ENCODE measurements at regions not wholly inside any gene's neighbourhood (a gene's known extent, or its start where the extent isn't known, plus 50 kb on each side); places are given as distances from the start of the nearest gene placed in this dataset.

DNA sequence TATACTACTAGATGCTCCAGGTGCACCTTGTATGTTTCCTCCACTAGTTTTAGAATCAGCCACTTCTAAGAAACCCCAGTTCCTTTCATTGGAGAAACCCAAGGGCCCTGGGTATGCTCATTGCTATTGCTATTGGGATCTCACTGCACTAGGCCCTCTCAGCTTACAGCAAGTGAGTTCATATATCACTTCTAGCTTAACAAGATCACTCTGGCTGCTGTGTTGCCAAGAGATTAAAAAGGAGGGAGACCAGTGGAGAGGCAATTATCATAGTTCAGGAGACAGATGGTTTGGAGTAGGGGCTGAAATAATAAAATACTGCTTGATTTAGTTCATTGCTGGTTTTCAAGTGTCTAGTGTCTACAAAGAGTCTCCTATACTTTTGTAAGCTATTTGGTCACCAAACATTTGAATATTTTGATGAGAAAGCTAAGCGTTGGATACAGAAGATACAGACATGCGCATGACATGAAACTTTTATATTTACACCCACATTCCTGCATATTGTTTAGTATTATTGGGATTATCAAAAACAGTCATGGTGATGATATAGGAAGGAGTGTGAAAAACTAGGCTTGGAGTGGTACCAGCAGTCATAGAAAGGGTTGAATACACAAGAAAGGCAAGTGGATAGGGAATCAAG is 671.9 kb downstream of the ADGRL2 start:
- TF ChIP-seq, protein P1, sequence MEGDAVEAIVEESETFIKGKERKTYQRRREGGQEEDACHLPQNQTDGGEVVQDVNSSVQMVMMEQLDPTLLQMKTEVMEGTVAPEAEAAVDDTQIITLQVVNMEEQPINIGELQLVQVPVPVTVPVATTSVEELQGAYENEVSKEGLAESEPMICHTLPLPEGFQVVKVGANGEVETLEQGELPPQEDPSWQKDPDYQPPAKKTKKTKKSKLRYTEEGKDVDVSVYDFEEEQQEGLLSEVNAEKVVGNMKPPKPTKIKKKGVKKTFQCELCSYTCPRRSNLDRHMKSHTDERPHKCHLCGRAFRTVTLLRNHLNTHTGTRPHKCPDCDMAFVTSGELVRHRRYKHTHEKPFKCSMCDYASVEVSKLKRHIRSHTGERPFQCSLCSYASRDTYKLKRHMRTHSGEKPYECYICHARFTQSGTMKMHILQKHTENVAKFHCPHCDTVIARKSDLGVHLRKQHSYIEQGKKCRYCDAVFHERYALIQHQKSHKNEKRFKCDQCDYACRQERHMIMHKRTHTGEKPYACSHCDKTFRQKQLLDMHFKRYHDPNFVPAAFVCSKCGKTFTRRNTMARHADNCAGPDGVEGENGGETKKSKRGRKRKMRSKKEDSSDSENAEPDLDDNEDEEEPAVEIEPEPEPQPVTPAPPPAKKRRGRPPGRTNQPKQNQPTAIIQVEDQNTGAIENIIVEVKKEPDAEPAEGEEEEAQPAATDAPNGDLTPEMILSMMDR (IDR thresholded peaks at IDR 0.05) = no peak
- no peak for TF ChIP-seq POLR2A (IDR thresholded peaks at IDR 0.05)
